ENCODE measurements at regions not wholly inside any gene's neighbourhood (a gene's known extent, or its start where the extent isn't known, plus 50 kb on each side); places are given as distances from the start of the nearest gene placed in this dataset.

DNA sequence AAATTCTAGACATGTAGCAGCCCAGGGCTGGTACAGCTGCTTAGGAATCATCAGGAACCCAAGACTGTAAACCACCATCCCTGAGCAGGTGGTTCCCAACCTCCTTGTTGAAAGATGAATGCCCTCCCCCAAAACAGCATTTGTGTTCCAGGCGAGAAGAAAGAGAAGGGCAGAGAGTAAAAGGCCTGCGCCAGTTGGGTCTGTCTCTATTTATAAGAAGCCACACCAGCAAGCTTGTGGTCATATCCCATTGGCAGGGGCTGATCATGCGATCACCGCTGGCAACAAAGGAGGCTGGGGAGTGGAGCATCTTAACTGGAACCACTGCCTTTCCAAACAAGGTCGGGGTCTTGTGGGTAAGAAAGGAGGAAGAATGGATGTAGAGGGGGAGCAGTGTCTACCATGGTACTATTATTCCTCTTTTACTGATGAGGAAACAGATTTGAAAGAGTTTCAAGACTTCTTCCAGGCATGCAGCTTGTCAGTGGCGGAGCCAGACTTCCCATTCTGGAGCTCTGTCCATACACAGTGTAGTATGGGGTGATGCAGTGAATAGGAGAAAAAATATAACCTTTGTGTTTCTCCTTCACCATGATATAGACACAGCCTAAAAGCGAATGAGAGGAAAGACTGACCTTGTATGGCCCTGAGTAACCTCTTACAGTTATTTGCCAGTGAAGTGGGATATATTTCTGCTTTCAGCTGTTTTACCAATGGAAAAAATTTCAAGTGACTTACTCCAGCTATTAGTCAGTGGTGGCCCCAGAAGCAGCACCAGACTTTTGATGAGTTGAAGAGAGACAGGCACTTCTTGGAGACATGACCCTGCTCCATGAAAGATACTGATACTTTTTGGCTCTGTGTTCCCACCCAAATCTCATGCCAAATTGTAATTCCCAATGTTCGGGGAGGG, 222.6 kb downstream of the ABHD5 start:
- no peaks in the 10 kb centered on the region for H3K4me1 Mint-ChIP-seq
- Histone ChIP-seq H3K4me1 (ENCODE audit: control insufficient read depth in 2 of 2, insufficient read depth in 2 of 2, low read length in 2 of 2) (no peaks in the 10 kb centered on the region), H3K9ac (ENCODE audit: low read length) (no peak overlapping the region), H3K36me3 (replicated peaks in 1 of 2; ENCODE audit: control extremely low read depth in 1 of 2, control insufficient read depth in 1 of 2, extremely low read depth in 1 of 2, insufficient read depth in 2 of 2, low read length in 1 of 2) (no peaks in the 10 kb centered on the region), H4K20me1 (ENCODE audit: control insufficient read depth, insufficient read depth, low read length, poor library complexity, severe bottlenecking) (no peaks in the 10 kb centered on the region), H3K27ac (ENCODE audit: low read length in 2 of 2) (no peak overlapping the region), H3K4me3 (ENCODE audit: control extremely low read depth in 1 of 5, extremely low read depth in 1 of 5, insufficient read depth in 1 of 5, low read depth in 2 of 5, low read length in 4 of 5) (no peak overlapping the region), H3K27me3 (replicated peaks in 1 of 4; ENCODE audit: control extremely low read depth in 1 of 4, control insufficient read depth in 3 of 4, insufficient read depth in 4 of 4, low read length in 3 of 4) (no peaks in the 10 kb centered on the region), H3K79me2 (ENCODE audit: control insufficient read depth, insufficient read depth, low read length) (no peaks in the 10 kb centered on the region), H2AFZ (ENCODE audit: insufficient read depth, low read depth, low read length, poor library complexity, severe bottlenecking) (no peak overlapping the region), H3K9me3 (ENCODE audit: control extremely low read depth in 1 of 3, control insufficient read depth in 2 of 3, insufficient read depth in 1 of 3, low read length in 2 of 3) (peaks cover 0 to 9% (median 3%) of the 10 kb centered on the region in 3 donors), H3K4me2 (replicated peaks; ENCODE audit: low read depth, low read length, poor library complexity, severe bottlenecking) (no peak overlapping the region)
- 100% methylated on average over 2 of the region's 8 CpGs for WGBS (ENCODE audit: insufficient coverage)
- intact Hi-C loops (cut with micrococcal nuclease): no loop called here
- no peak for DNase-seq
- H3K9me3 Mint-ChIP-seq (ENCODE audit: insufficient read depth): no peaks in the 10 kb centered on the region
- no peak overlapping the region for H3K27ac Mint-ChIP-seq
- ATAC-seq (ENCODE audit: low read depth): no peak
- TF ChIP-seq EZH2 (IDR thresholded peaks at IDR 0.05; ENCODE audit: borderline replicate concordance, insufficient read depth, low read depth, low read length, poor library complexity, severe bottlenecking): no peak
- TF ChIP-seq, protein P1, sequence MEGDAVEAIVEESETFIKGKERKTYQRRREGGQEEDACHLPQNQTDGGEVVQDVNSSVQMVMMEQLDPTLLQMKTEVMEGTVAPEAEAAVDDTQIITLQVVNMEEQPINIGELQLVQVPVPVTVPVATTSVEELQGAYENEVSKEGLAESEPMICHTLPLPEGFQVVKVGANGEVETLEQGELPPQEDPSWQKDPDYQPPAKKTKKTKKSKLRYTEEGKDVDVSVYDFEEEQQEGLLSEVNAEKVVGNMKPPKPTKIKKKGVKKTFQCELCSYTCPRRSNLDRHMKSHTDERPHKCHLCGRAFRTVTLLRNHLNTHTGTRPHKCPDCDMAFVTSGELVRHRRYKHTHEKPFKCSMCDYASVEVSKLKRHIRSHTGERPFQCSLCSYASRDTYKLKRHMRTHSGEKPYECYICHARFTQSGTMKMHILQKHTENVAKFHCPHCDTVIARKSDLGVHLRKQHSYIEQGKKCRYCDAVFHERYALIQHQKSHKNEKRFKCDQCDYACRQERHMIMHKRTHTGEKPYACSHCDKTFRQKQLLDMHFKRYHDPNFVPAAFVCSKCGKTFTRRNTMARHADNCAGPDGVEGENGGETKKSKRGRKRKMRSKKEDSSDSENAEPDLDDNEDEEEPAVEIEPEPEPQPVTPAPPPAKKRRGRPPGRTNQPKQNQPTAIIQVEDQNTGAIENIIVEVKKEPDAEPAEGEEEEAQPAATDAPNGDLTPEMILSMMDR (IDR thresholded peaks at IDR 0.05): no peak
- H3K4me3 Mint-ChIP-seq: no peak overlapping the region
- POLR2A ChIA-PET: no interaction called here
- CTCF ChIA-PET: no interaction called here
- peaks cover 6% of the 10 kb centered on the region for H3K27me3 Mint-ChIP-seq

DNA sequence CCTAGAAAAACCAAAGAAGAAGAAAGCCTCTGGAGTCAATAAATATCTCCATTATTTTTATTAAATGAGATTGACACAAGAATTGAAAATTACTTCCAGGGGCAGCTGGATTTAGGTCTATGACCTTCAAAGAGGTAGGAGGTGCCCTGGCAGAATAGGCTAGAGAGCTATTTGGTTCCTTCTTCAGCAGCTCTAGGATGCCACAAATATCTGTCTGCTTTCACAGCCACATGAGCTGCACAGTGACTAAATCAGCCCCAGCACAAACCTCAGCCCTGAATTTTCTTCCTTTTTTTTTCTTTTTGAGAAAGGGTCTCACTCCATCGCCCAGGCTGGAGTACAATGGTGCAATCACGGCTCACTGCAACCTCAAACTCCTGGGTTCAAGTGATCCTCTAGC, 223.5 kb downstream of the ABHD5 start:
- no peak overlapping the region for H3K4me3 ChIP-seq (ENCODE audit: control extremely low read depth in 1 of 5, extremely low read depth in 1 of 5, insufficient read depth in 1 of 5, low read depth in 2 of 5, low read length in 4 of 5)
- ChIA-PET POLR2A (no interaction called here), CTCF (interaction anchor here (0.7 kb wide), 1 partner anchor 36 kb away, joined by 3 read pairs; no protein-coding TSS in a partner anchor)
- H3K27me3 ChIP-seq (replicated peaks in 1 of 4; ENCODE audit: control extremely low read depth in 1 of 4, control insufficient read depth in 3 of 4, insufficient read depth in 4 of 4, low read length in 3 of 4): no peaks in the 10 kb centered on the region
- Mint-ChIP-seq H3K4me1 (no peaks in the 10 kb centered on the region), H3K27me3 (peaks cover 8% of the 10 kb centered on the region), H3K4me3 (no peak overlapping the region), H3K9me3 (ENCODE audit: insufficient read depth) (no peaks in the 10 kb centered on the region), H3K27ac (no peak overlapping the region)
- no peaks in the 10 kb centered on the region for H4K20me1 ChIP-seq (ENCODE audit: control insufficient read depth, insufficient read depth, low read length, poor library complexity, severe bottlenecking)
- ATAC-seq (ENCODE audit: low read depth): no peak
- no peaks in the 10 kb centered on the region for H3K36me3 ChIP-seq (replicated peaks in 1 of 2; ENCODE audit: control extremely low read depth in 1 of 2, control insufficient read depth in 1 of 2, extremely low read depth in 1 of 2, insufficient read depth in 2 of 2, low read length in 1 of 2)
- no peak for DNase-seq
- no peak overlapping the region for H3K9ac ChIP-seq (ENCODE audit: low read length)
- no peaks in the 10 kb centered on the region for H3K4me1 ChIP-seq (ENCODE audit: control insufficient read depth in 2 of 2, insufficient read depth in 2 of 2, low read length in 2 of 2)
- TF ChIP-seq, protein P1 (IDR thresholded peaks at IDR 0.05): no peak
- no peak for TF ChIP-seq EZH2 (IDR thresholded peaks at IDR 0.05; ENCODE audit: borderline replicate concordance, insufficient read depth, low read depth, low read length, poor library complexity, severe bottlenecking)
- intact Hi-C loops (cut with micrococcal nuclease): no loop called here
- H2AFZ ChIP-seq (ENCODE audit: insufficient read depth, low read depth, low read length, poor library complexity, severe bottlenecking): no peak overlapping the region
- WGBS (ENCODE audit: insufficient coverage): 91% methylated on average over 2 of the region's 2 CpGs
- H3K4me2 ChIP-seq (replicated peaks; ENCODE audit: low read depth, low read length, poor library complexity, severe bottlenecking): no peak overlapping the region
- H3K9me3 ChIP-seq (ENCODE audit: control extremely low read depth in 1 of 3, control insufficient read depth in 2 of 3, insufficient read depth in 1 of 3, low read length in 2 of 3): peaks cover 0 to 9% (median 3%) of the 10 kb centered on the region in 3 donors
- no peak overlapping the region for H3K27ac ChIP-seq (ENCODE audit: low read length in 2 of 2)
- H3K79me2 ChIP-seq (ENCODE audit: control insufficient read depth, insufficient read depth, low read length): no peaks in the 10 kb centered on the region
